SK-N-MC (cell line): ENCODE measurements at regions not wholly inside any gene's neighbourhood (a gene's known extent, or its start where the extent isn't known, plus 50 kb on each side); places are given as distances from the start of the nearest gene placed in this dataset.

Experiments
- EZH2 ChIP-seq: fragments of 200-600 bp; sonication (generic); IDR thresholded peaks from one replicate; pipeline ENCODE4 v1.6.1; 2017; ENCODE audit warnings: antibody characterized with exemption
- FOXP2 ChIP-seq: optimal IDR thresholded peaks from 2 replicates; pipeline ENCODE3; 2011; ENCODE audit warnings: mild to moderate bottlenecking, moderate library complexity; ENCODE audit not compliant: insufficient read depth; ENCODE audit errors: extremely low read length, control extremely low read depth
- POLR2AphosphoS5 ChIP-seq: IDR thresholded peaks from 2 replicates; pipeline ENCODE4 v1.6.1; 2012; ENCODE audit warnings: mild to moderate bottlenecking, low read depth, low read length, borderline replicate concordance

DNA sequence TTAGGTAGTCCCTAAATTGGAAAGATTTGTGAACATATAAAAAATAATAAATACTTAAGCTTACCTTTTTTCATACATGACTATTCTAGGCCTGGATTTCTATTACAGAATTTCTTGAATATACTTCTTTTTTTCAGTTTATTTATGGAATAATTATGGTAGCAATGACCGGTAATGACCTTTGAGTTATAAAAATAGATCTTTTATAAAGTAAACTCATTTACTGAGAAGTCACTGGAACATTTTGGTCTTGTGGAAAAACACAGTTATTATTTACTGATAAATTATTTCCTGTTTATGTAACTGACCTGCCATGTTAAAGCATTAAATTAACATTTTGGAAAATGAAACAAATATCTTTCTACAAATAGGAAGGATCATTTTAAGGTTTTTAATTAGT, 80.4 kb upstream of the RASGEF1B start:
- TF ChIP-seq POLR2AphosphoS5 (no peak), EZH2 (no peak), FOXP2 (no peak)
